ENCODE measurements at regions not wholly inside any gene's neighbourhood (a gene's known extent, or its start where the extent isn't known, plus 50 kb on each side); places are given as distances from the start of the nearest gene placed in this dataset.

DNA sequence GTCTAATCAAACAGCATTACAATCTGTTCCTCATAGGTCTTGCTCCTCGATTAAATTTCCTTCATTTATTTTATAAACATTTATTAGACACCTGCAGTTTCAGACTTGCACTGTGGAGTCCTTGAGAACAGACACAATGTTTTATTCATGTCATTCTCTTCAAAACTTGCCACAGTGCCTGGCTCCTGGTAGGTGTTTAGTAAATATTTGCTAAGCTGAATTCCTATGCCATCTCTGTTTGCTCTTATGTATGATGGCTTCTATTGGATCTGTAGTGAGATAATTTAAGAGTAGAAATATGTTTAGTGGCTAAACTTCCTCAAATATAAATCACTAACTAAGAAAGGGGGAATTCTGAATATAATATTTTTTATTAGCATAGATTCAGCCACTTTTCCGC lies 61.4 kb downstream of the LRATD1 start:
- TF ChIP-seq, protein P1, sequence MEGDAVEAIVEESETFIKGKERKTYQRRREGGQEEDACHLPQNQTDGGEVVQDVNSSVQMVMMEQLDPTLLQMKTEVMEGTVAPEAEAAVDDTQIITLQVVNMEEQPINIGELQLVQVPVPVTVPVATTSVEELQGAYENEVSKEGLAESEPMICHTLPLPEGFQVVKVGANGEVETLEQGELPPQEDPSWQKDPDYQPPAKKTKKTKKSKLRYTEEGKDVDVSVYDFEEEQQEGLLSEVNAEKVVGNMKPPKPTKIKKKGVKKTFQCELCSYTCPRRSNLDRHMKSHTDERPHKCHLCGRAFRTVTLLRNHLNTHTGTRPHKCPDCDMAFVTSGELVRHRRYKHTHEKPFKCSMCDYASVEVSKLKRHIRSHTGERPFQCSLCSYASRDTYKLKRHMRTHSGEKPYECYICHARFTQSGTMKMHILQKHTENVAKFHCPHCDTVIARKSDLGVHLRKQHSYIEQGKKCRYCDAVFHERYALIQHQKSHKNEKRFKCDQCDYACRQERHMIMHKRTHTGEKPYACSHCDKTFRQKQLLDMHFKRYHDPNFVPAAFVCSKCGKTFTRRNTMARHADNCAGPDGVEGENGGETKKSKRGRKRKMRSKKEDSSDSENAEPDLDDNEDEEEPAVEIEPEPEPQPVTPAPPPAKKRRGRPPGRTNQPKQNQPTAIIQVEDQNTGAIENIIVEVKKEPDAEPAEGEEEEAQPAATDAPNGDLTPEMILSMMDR (IDR thresholded peaks at IDR 0.05), result no peak
- no peak for TF ChIP-seq POLR2A (IDR thresholded peaks at IDR 0.05)
